ENCODE measurements at regions not wholly inside any gene's neighbourhood (a gene's known extent, or its start where the extent isn't known, plus 50 kb on each side); places are given as distances from the start of the nearest gene placed in this dataset.
"Not testable (repeated sequence)": the region's sequence is repeated elsewhere in the genome, so short reads cannot be mapped to it uniquely, and the experiment has no call there.

- no peak for TF ChIP-seq CTCF (conservative IDR thresholded peaks at IDR 0.05)
- H3K27ac ChIP-seq: no peak overlapping the region
Observed at GRCh38 chr7:13751766-13752165, 237.7 kb downstream of the ETV1 start.

GRCh38 chr7:13757841-13758240, 231.6 kb downstream of the ETV1 start:
- TF ChIP-seq CTCF (conservative IDR thresholded peaks at IDR 0.05): no peak
- no peak overlapping the region for H3K27ac ChIP-seq

GRCh38 chr7:13765853-13766252, 223.6 kb downstream of the ETV1 start:
- not testable (repeated sequence) for H3K27ac ChIP-seq

GRCh38 chr7:13770305-13770704, 219.2 kb downstream of the ETV1 start:
- TF ChIP-seq CTCF (conservative IDR thresholded peaks at IDR 0.05): no peak
- H3K27ac ChIP-seq: no peak overlapping the region

- TF ChIP-seq CTCF (conservative IDR thresholded peaks at IDR 0.05): no peak
- H3K27ac ChIP-seq: no peak overlapping the region
Observed at GRCh38 chr7:13774976-13775375, 214.5 kb downstream of the ETV1 start.

- no peak overlapping the region for H3K27ac ChIP-seq
- TF ChIP-seq CTCF (conservative IDR thresholded peaks at IDR 0.05): no peak
Observed at GRCh38 chr7:13777242-13777641, 212.2 kb downstream of the ETV1 start.

- no peak overlapping the region for H3K27ac ChIP-seq
- TF ChIP-seq CTCF (conservative IDR thresholded peaks at IDR 0.05): no peak
Observed at GRCh38 chr7:13778967-13779366, 210.5 kb downstream of the ETV1 start.

GRCh38 chr7:13790611-13791010, 198.9 kb downstream of the ETV1 start:
- TF ChIP-seq CTCF (conservative IDR thresholded peaks at IDR 0.05): no peak
- no peak overlapping the region for H3K27ac ChIP-seq

Data from VCaP (cell line).